Renal cortex interstitium (tissue), 11 donors: ENCODE measurements at regions not wholly inside any gene's neighbourhood (a gene's known extent, or its start where the extent isn't known, plus 50 kb on each side); places are given as distances from the start of the nearest gene placed in this dataset.

Source experiments
- DNase-seq, 11 donors: peaks; one replicate each; pipeline ENCODE4 v3.0.0-alpha.2; 2013; ENCODE audit warnings: low read depth in 9 of 11, low spot score in 4 of 11; ENCODE audit errors: extremely low read depth in 1 of 11

DNA sequence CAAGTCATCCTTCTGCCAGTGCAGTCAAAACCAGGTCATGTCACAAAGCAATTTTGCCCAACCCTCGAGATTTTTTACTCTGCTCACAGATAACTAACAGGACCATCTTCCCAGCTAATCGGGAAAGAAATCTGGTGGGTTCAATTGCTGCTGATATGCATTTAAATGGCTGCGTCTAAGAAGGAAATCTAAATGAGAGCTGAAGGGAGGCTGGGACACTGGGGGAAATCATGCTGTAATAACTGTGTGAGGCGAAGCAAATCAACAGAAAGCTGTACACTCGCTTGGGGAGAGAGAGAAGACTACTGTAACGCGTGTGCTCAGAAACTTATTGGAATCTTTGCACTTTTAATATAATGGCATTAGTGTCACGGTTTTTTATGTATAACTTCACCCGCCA lies 535.0 kb downstream of the CDK5RAP2 start:
- no peak for DNase-seq

GRCh38 chr9:120043448-120043847 lies 536.5 kb downstream of the CDK5RAP2 start:
- DNase-seq = no peak

DNA sequence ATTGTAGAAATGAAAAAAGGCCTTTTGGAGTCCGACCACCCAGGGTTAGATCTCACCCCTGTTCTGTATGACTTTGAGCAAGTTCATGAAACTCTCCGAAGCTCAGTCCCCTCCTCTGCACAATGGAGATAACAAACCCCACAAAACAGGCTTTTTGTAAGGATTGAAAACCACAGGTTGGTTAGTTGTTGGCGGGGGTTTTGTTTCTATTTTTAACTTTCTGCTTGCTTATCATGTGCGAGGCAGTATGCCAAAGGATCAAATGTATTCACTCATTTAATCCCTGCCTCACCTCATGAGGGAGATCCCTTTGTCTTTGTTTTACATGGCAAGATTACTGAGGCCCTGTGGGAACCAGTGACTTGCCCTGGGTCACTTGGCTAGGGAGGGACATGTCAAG lies 539.1 kb downstream of the CDK5RAP2 start:
- no peak for DNase-seq

- no peak for DNase-seq
Observed at GRCh38 chr9:120038342-120038741, 541.6 kb downstream of the CDK5RAP2 start.

DNA sequence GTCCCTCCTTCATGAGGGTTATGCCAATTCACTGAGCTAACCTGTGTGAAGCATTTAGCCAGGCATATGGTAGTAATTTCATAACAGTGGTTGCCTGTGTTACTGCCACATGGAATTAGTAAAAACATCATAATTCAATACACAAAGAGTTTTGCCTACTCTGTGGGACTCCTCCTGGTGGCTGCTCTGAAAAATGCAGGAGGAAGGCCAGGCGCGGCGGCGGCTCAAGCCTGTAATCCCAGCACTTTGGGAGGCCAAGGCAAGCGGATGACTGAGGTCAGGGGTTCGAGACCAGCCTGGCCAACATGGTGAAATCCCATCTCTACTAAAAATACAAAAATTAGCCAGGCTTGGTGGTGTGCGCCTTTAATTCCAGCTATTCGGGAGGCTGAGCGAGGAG lies 547.3 kb downstream of the CDK5RAP2 start:
- no peak for DNase-seq

DNA sequence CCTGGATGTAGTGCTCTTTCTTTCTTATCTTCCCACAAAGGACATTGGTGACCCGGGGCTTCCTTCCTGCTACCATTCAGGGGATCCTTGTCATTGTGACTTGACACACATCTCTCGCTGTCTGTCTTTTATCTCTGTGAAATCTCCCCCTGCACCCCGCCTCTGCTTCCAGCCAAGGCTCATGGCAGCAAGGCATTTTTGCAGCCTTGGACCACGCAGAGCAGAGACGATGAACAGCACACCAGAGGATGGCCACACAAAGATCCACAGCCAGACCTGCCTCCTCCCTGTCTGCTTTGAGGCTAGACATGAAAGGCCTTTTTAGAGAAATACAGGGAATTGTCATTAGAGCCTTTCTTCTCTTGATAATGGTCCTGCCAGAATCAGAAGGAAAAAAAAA lies 549.1 kb downstream of the CDK5RAP2 start:
- no peak for DNase-seq

- no peak for DNase-seq
Observed at GRCh38 chr9:120018550-120018949, 561.4 kb downstream of the CDK5RAP2 start.

DNA sequence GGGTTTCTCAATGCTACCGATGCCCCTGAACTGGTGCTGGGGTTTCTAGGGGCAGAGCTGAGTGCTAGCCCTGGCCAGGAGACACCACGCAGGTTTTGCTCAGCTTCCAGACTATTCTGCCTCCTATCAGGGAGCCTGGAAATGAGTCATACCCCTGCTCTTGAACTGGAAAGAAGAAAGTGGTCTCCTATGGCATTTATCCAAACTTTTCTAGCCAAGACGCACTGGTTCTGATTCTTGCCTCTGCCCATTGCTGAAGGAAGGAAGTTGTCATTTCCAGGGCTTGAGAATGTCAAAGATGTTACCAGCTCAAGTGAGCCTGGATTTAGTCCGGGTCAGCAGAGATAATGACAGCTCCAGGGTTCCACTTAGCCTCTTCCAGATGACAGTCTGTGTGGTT lies 561.9 kb downstream of the CDK5RAP2 start:
- no peak for DNase-seq

- no peak for DNase-seq
Observed at GRCh38 chr9:120016231-120016630, 563.7 kb downstream of the CDK5RAP2 start.

DNA sequence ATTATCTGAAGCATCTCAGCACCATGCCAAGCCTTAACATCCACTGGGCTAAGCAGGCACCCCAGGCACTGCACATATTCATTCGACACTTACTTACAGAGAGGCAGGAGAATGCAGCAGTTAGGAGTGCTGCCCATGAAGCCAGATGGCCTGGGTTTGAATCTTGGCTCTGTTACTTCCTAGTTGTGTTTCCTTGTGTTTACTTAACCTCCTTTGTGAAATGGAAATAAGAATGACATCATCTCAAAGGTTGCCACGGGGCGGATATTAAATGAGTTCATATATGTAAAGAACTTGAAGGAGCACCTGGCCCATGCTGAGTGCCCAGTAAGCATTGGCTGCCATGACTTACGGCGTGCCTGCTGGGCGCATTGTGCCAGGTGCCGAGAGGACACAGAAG lies 565.2 kb downstream of the CDK5RAP2 start:
- DNase-seq = no peak

- no peak for DNase-seq
Observed at GRCh38 chr9:120009856-120010255, 570.1 kb downstream of the CDK5RAP2 start.

DNA sequence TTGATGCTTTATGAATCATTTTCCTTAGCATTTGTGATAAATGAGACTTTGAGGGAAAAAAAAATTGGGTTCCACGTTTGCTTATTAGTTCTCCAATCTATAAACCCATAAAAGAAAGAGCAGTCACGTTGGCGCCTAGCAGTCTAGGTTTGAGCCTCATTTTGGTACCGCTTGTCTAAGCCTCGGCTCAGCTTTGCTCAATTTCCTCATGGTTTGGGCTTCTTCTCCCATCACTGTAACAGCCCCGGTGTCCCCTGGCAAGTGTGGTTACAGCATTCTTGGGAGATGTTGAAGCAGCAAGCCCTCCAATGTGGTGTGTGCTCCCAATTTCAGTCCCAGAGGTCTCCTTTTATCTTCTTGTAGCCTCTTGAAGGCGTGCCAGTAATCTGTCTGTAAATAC lies 578.4 kb downstream of the CDK5RAP2 start:
- DNase-seq = no peak

DNA sequence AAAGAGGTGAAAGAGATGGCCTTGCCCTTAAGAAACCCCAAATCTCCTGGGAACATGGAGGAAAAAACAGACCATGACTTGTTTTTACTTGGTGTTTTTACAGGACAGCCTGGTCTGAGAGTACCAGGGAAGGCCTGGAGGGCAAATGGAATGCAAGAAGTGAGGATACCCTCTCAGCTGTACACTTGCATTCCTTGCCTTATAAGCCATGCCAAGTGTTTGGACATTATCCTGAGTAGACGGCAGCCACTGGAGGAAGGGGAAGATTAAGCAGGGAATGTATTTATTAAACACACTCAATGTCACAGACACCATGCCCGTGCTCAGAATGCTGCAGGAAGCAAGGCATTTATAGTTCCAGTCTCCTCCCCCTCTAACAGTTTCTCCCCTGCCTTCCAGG lies 581.4 kb downstream of the CDK5RAP2 start:
- no peak for DNase-seq

DNA sequence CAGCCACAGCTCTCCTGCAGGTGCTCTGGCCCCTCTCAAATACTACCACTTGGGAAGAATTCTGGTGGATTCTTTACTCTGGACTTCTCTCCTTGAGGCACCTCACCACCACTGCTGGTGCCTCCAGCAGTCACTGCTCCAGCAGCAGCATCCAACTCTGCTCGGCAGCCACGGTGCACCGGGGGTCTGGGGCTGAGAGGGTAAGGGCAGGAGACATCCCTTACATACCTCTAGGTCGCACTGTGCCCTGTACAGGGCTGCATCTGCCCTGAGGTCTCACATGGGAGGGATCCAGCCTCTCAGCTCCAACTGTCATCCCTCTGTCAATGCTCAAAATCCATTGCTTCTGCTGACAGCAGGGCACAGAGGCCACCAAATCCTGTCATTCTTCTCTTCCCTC lies 588.2 kb downstream of the CDK5RAP2 start:
- DNase-seq = no peak

GRCh38 chr9:119986713-119987112 lies 593.3 kb downstream of the CDK5RAP2 start:
- DNase-seq = no peak

DNA sequence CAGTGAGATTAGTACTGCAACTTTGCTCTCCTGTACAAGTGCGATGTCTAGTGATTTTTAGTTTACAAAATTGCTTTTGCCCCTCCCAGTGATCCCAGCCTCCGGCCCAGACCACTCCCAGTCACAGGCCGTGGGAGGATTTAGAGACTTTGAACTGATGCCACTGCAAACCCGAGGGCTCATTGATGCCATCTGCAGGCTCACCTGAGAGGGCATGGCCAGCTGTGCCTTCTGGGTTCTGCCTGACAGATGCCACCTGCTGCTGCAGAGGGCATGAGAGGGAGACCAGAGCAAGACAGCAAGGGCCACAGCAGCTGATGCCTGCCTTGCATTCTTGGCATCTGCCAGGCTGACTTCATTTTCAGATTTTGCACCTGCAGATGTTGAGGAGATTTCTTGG lies 593.8 kb downstream of the CDK5RAP2 start:
- DNase-seq = no peak

DNA sequence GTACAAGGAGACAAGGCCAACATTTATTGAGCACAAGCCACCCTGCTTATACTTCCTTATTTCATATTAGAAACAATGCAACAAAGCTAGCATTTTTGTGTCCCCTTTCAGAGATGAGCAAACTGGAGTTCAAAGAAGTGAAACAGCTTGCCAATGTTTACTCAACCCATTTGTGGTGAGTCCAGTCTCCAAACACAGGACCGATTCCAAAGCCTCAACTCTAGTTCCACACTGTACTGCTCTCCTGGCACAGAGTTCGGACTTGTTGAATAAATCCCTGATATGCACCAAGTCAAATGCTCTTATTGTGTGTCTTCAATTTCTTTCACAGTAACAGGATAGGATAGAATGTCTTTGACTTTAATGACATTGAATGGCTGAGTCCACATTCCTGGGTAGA lies 604.8 kb upstream of the BRINP1 start:
- no peak for DNase-seq

- peak in 6 of 11 donors; percentile 42 to 65 (median 51) for DNase-seq
Observed at GRCh38 chr9:119968836-119969707, 599.8 kb upstream of the BRINP1 start.

DNA sequence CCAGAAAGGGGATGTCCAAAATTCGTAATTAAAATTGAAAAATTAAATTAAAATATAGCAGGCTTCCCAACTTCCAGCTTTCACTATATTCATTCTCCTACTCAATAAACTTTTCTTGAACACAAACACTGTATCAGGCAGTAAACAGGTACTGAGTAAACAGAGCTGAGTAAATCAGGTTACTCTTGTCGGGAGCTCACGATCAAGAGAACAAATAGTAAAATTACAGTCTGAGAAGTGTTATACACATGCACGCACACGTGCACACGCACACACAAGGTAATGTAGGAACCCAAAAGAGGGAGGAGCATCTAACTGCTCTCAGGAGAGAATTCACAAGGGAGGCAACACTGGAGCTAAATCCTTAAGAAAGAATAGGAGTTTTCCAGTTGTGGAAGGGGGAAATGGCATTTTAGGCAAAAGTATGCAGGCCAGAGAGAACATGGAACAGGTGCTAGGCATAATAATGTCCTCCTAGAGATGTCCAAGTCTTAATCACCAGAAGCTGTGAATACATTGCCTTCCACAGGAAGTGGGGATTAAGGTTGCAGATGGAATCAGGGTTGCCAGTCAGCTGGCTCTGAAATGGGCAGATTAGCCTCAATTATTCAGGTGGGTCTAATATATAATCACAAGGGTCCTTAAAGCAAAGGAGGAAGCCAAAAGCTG lies 598.8 kb upstream of the BRINP1 start:
- DNase-seq = no peak

GRCh38 chr9:119963798-119964372 lies 594.6 kb upstream of the BRINP1 start:
- peak in 5 of 11 donors; percentile 35 to 75 (median 53) for DNase-seq
